ENCODE measurements at regions not wholly inside any gene's neighbourhood (a gene's known extent, or its start where the extent isn't known, plus 50 kb on each side); places are given as distances from the start of the nearest gene placed in this dataset.

GRCh38 chr12:78330131-78330530 lies 499.4 kb downstream of the NAV3 start:
- DNase-seq, result no peak
- no peak overlapping the region for H3K4me3 ChIP-seq (ENCODE audit: low read depth in 2 of 2, low read length in 1 of 2)
- 100% methylated on average over 1 of the region's 1 CpG for WGBS (ENCODE audit: low lambda C conversion rate)
- CTCF ChIA-PET, result no interaction called here
- H3K9ac ChIP-seq, result no peak overlapping the region
- H3K27me3 ChIP-seq (ENCODE audit: insufficient read depth), result no peaks in the 10 kb centered on the region
- no peak overlapping the region for H2AFZ ChIP-seq (ENCODE audit: low read depth)
- H3K27ac ChIP-seq (ENCODE audit: low read depth in 2 of 2, low read length in 1 of 2), result no peak overlapping the region
- no peaks in the 10 kb centered on the region for H3K9me2 ChIP-seq
- TF ChIP-seq REST (IDR thresholded peaks at IDR 0.05; ENCODE audit: low read depth, low read length), result no peak
- TF ChIP-seq MAX (IDR thresholded peaks at IDR 0.05; ENCODE audit: low read depth), result no peak
- TF ChIP-seq CTCF (IDR thresholded peaks at IDR 0.05), result no peak
- TF ChIP-seq RAD21 (IDR thresholded peaks at IDR 0.05; ENCODE audit: low read length), result no peak
- TF ChIP-seq EZH2phosphoT487 (IDR thresholded peaks at IDR 0.05; ENCODE audit: borderline replicate concordance, low read depth), result no peak
- TF ChIP-seq NRF1 (IDR thresholded peaks at IDR 0.05; ENCODE audit: low read depth, low read length), result no peak
- TF ChIP-seq USF1 (IDR thresholded peaks at IDR 0.05; ENCODE audit: borderline replicate concordance, low read depth), result no peak
- no peak overlapping the region for H3K4me2 ChIP-seq
- H3K79me2 ChIP-seq (ENCODE audit: insufficient read depth), result no peaks in the 10 kb centered on the region
- H4K20me1 ChIP-seq (ENCODE audit: insufficient read depth), result no peaks in the 10 kb centered on the region
- no peaks in the 10 kb centered on the region for H3K36me3 ChIP-seq (replicated peaks in 1 of 2; ENCODE audit: control insufficient read depth in 1 of 2, insufficient read depth in 2 of 2, low read length in 1 of 2)
- POLR2A ChIA-PET, result no interaction called here
- no peaks in the 10 kb centered on the region for H3K9me3 ChIP-seq
- H3F3A ChIP-seq (replicated peaks; ENCODE audit: insufficient read depth), result no peaks in the 10 kb centered on the region
- H3K4me1 ChIP-seq (ENCODE audit: control insufficient read depth in 1 of 2, insufficient read depth in 2 of 2, low read depth in 1 of 2, low read length in 1 of 2), result no peaks in the 10 kb centered on the region

GRCh38 chr12:78331181-78331580 lies 500.5 kb downstream of the NAV3 start:
- CTCF ChIA-PET, result no interaction called here
- Histone ChIP-seq H4K20me1 (ENCODE audit: insufficient read depth) (no peaks in the 10 kb centered on the region), H3K27ac (ENCODE audit: low read depth in 2 of 2, low read length in 1 of 2) (no peak overlapping the region), H3K79me2 (ENCODE audit: insufficient read depth) (no peaks in the 10 kb centered on the region), H3K9ac (no peak overlapping the region), H3K27me3 (ENCODE audit: insufficient read depth) (no peaks in the 10 kb centered on the region), H3F3A (replicated peaks; ENCODE audit: insufficient read depth) (no peaks in the 10 kb centered on the region), H3K4me1 (ENCODE audit: control insufficient read depth in 1 of 2, insufficient read depth in 2 of 2, low read depth in 1 of 2, low read length in 1 of 2) (no peaks in the 10 kb centered on the region), H3K4me3 (ENCODE audit: low read depth in 2 of 2, low read length in 1 of 2) (no peak overlapping the region), H3K36me3 (replicated peaks in 1 of 2; ENCODE audit: control insufficient read depth in 1 of 2, insufficient read depth in 2 of 2, low read length in 1 of 2) (no peaks in the 10 kb centered on the region), H3K9me2 (no peaks in the 10 kb centered on the region), H2AFZ (ENCODE audit: low read depth) (no peak overlapping the region), H3K4me2 (no peak overlapping the region), H3K9me3 (no peaks in the 10 kb centered on the region)
- TF ChIP-seq GATA2 (CRISPR knock-in tag; IDR thresholded peaks at IDR 0.05) (no peak), JUND (IDR thresholded peaks at IDR 0.05) (no peak), ZBTB33 (IDR thresholded peaks at IDR 0.05; ENCODE audit: borderline replicate concordance, low read depth) (no peak), IRF3 (IDR thresholded peaks at IDR 0.05; ENCODE audit: low read depth, low read length) (no peak), YY1 (IDR thresholded peaks at IDR 0.05; ENCODE audit: low read depth) (no peak)
- POLR2A ChIA-PET, result no interaction called here
- WGBS (ENCODE audit: low lambda C conversion rate), result 84% methylated on average over 2 of the region's 2 CpGs
- no peak for DNase-seq
